HUES48 (cell line): ENCODE measurements at regions not wholly inside any gene's neighbourhood (a gene's known extent, or its start where the extent isn't known, plus 50 kb on each side); places are given as distances from the start of the nearest gene placed in this dataset.
"Not testable (repeated sequence)": the region's sequence is repeated elsewhere in the genome, so short reads cannot be mapped to it uniquely, and the experiment has no call there.

Source experiments
- H3K27ac ChIP-seq: one replicate; pipeline ENCODE4 v1.7.0; 2013; ENCODE audit warnings: low read depth, low read length, inconsistent platforms
- H3K27me3 ChIP-seq: 2 replicates; pipeline ENCODE4 v1.6.1; 2013; ENCODE audit warnings: mild to moderate bottlenecking, low read length; ENCODE audit not compliant: control insufficient read depth, insufficient read depth
- H3K36me3 ChIP-seq: 2 replicates; pipeline ENCODE4 v1.6.1; 2013; ENCODE audit warnings: low read length; ENCODE audit not compliant: control insufficient read depth, insufficient read depth
- H3K4me1 ChIP-seq: 2 replicates; pipeline ENCODE4 v1.6.1; 2013; ENCODE audit warnings: mild to moderate bottlenecking, low read length; ENCODE audit not compliant: control insufficient read depth, insufficient read depth
- H3K4me3 ChIP-seq: 2 replicates; pipeline ENCODE4 v1.5.1; 2013; ENCODE audit warnings: mild to moderate bottlenecking, low read depth, low read length
- H3K9ac ChIP-seq: 2 replicates; pipeline ENCODE4 v1.6.1; 2013; ENCODE audit warnings: mild to moderate bottlenecking, low read depth, low read length, moderate library complexity
- H3K9me3 ChIP-seq: 2 replicates; pipeline ENCODE4 v1.6.1; 2013; ENCODE audit warnings: low read length; ENCODE audit not compliant: control insufficient read depth, insufficient read depth

- Histone ChIP-seq H3K27me3 (no peaks in the 10 kb centered on the region), H3K9ac (no peak overlapping the region), H3K9me3 (peaks cover 13% of the 10 kb centered on the region; the same call in 1 of the 2 replicates), H3K27ac (no peak overlapping the region), H3K4me1 (peaks cover 12% of the 10 kb centered on the region), H3K36me3 (no peaks in the 10 kb centered on the region), H3K4me3 (no peak overlapping the region)
These were observed 109.7 kb downstream of the C12orf75 start for GRCh38 chr12:105440037-105440664.

GRCh38 chr12:105443802-105444652 lies 113.5 kb downstream of the C12orf75 start:
- Histone ChIP-seq H3K36me3 (no peaks in the 10 kb centered on the region), H3K27ac (no peak overlapping the region), H3K4me3 (no peak overlapping the region)

GRCh38 chr12:105444653-105445102 lies 114.2 kb downstream of the C12orf75 start:
- Histone ChIP-seq H3K9ac (no peak overlapping the region), H3K4me1 (peaks cover 22% of the 10 kb centered on the region), H3K27me3 (no peaks in the 10 kb centered on the region), H3K9me3 (0 out of 2 replicates have a peak, but pooled peaks cover 3% of the 10 kb centered on the region), H3K4me3 (no peak overlapping the region; the same call in 1 of the 2 replicates), H3K36me3 (no peaks in the 10 kb centered on the region), H3K27ac (no peak overlapping the region)

More at GRCh38 chr12:105443802-105444652, 113.5 kb downstream of the C12orf75 start:
- no peaks in the 10 kb centered on the region for H3K27me3 ChIP-seq
- peaks cover 22% of the 10 kb centered on the region for H3K4me1 ChIP-seq
- H3K9ac ChIP-seq = no peak overlapping the region
- H3K9me3 ChIP-seq = peaks cover 4% of the 10 kb centered on the region; the same call in 1 of the 2 replicates

- Histone ChIP-seq H3K4me3 (no peak overlapping the region), H3K9ac (no peak overlapping the region), H3K4me1 (peaks cover 22% of the 10 kb centered on the region), H3K36me3 (no peaks in the 10 kb centered on the region), H3K9me3 (0 out of 2 replicates have a peak, but pooled peaks cover 2% of the 10 kb centered on the region), H3K27me3 (no peaks in the 10 kb centered on the region), H3K27ac (peak overlapping the region; percentile 47)
These were observed 114.8 kb downstream of the C12orf75 start for GRCh38 chr12:105445249-105445648.

GRCh38 chr12:105445649-105446048 lies 115.2 kb downstream of the C12orf75 start:
- peak overlapping the region; percentile 47 for H3K27ac ChIP-seq
- H3K36me3 ChIP-seq = no peaks in the 10 kb centered on the region
- no peaks in the 10 kb centered on the region for H3K27me3 ChIP-seq
- H3K9ac ChIP-seq = no peak overlapping the region; the same call in 1 of the 2 replicates
- H3K9me3 ChIP-seq = no peaks in the 10 kb centered on the region
- no peak overlapping the region for H3K4me3 ChIP-seq
- H3K4me1 ChIP-seq = peaks cover 22% of the 10 kb centered on the region

GRCh38 chr12:105446460-105446859 lies 116.0 kb downstream of the C12orf75 start:
- H3K4me3 ChIP-seq, H3K9ac ChIP-seq, H3K27me3 ChIP-seq, H3K27ac ChIP-seq, H3K9me3 ChIP-seq, H3K36me3 ChIP-seq: not testable (repeated sequence)
- H3K4me1 ChIP-seq = peaks cover 22% of the 10 kb centered on the region

- Histone ChIP-seq H3K27ac (no peak overlapping the region), H3K4me3 (no peak overlapping the region), H3K9ac (no peak overlapping the region), H3K4me1 (peaks cover 17% of the 10 kb centered on the region), H3K9me3 (no peaks in the 10 kb centered on the region), H3K36me3 (no peaks in the 10 kb centered on the region), H3K27me3 (no peaks in the 10 kb centered on the region)
These were observed 118.9 kb downstream of the C12orf75 start for GRCh38 chr12:105449431-105449830.

- H3K9ac ChIP-seq = no peak overlapping the region
- no peaks in the 10 kb centered on the region for H3K9me3 ChIP-seq
- no peaks in the 10 kb centered on the region for H3K4me1 ChIP-seq
- no peak overlapping the region for H3K4me3 ChIP-seq
- H3K27me3 ChIP-seq = no peaks in the 10 kb centered on the region
- H3K27ac ChIP-seq = no peak overlapping the region
- no peaks in the 10 kb centered on the region for H3K36me3 ChIP-seq
These were observed 120.7 kb downstream of the C12orf75 start for GRCh38 chr12:105451211-105451610.

GRCh38 chr12:105451798-105452197 lies 121.3 kb downstream of the C12orf75 start:
- no peaks in the 10 kb centered on the region for H3K9me3 ChIP-seq
- H3K4me3 ChIP-seq = no peak overlapping the region
- H3K36me3 ChIP-seq = no peaks in the 10 kb centered on the region
- no peak overlapping the region for H3K27ac ChIP-seq
- no peak overlapping the region for H3K9ac ChIP-seq
- no peaks in the 10 kb centered on the region for H3K4me1 ChIP-seq
- H3K27me3 ChIP-seq = no peaks in the 10 kb centered on the region

GRCh38 chr12:105453316-105453715 lies 122.8 kb downstream of the C12orf75 start:
- no peak overlapping the region for H3K9ac ChIP-seq

GRCh38 chr12:105454688-105455087 lies 124.2 kb downstream of the C12orf75 start:
- no peaks in the 10 kb centered on the region for H3K27me3 ChIP-seq
- no peaks in the 10 kb centered on the region for H3K36me3 ChIP-seq
- H3K4me3 ChIP-seq = no peak overlapping the region
- H3K9ac ChIP-seq = no peak overlapping the region
- no peaks in the 10 kb centered on the region for H3K4me1 ChIP-seq
- H3K9me3 ChIP-seq = no peaks in the 10 kb centered on the region
- no peak overlapping the region for H3K27ac ChIP-seq

More at GRCh38 chr12:105453316-105453715, 122.8 kb downstream of the C12orf75 start:
- Histone ChIP-seq H3K4me3 (no peak overlapping the region), H3K27ac (no peak overlapping the region), H3K27me3 (no peaks in the 10 kb centered on the region), H3K4me1 (no peaks in the 10 kb centered on the region), H3K9me3 (no peaks in the 10 kb centered on the region), H3K36me3 (no peaks in the 10 kb centered on the region)
